Erythroblast (primary cell): ENCODE measurements at regions not wholly inside any gene's neighbourhood (a gene's known extent, or its start where the extent isn't known, plus 50 kb on each side); places are given as distances from the start of the nearest gene placed in this dataset.

Source experiments
- GATA1 ChIP-seq: IDR thresholded peaks from 2 replicates; pipeline ENCODE4 v1.6.1; 2011; ENCODE audit warnings: low read depth, mild to moderate bottlenecking, control low read depth, low read length, moderate library complexity
- POLR2A ChIP-seq: IDR thresholded peaks from 2 replicates; pipeline ENCODE4 v1.6.1; 2011; ENCODE audit warnings: mild to moderate bottlenecking, low read length

- TF ChIP-seq POLR2A (no peak), GATA1 (no peak)
Measured at GRCh38 chr2:234827096-234827860, 124.5 kb upstream of the SH3BP4 start.
